ENCODE measurements at regions not wholly inside any gene's neighbourhood (a gene's known extent, or its start where the extent isn't known, plus 50 kb on each side); places are given as distances from the start of the nearest gene placed in this dataset.
A peak's percentile ranks its signal among the peaks of the same experiment; 100 is the strongest.

- Mint-ChIP-seq H3K27me3 (no peaks in the 10 kb centered on the region), H3K4me3 (no peak overlapping the region), H3K27ac (peak overlapping the region; percentile 87 to 92), H3K9me3 (no peaks in the 10 kb centered on the region), H3K4me1 (ENCODE audit: low read depth in 2 of 2) (peaks cover 16 to 21% of the 10 kb centered on the region in 2 donors), H3K36me3 (no peaks in the 10 kb centered on the region)
- DNase-seq (ENCODE audit: low spot score), result peak; percentile 69
- ATAC-seq, result peak; percentile 89 to 94
These were observed 50.6 kb upstream of the YWHAQ start for GRCh38 chr2:9681427-9681817.

DNA sequence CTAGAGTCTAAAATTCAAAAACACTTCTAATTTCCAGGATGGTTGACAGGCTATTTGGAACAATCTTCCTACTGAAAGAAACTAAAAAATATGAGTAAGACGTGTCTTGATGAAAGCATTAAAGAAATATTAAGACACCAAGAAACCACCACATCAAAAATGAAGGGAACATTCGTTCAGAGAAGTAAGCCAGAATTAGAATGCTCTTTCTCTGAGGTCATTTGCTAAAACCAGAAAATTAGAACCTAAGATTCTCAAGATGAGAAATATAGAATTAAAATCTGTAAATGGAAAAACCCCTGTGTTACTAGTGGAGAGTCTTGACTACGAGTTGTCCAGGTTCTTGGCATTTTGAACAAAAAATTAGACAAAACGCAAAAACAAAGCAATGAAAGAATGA lies 54.8 kb upstream of the YWHAQ start:
- H3K4me1 Mint-ChIP-seq (ENCODE audit: low read depth in 2 of 2), result peaks cover 14% of the 10 kb centered on the region in 2 donors
- no peak overlapping the region for H3K4me3 Mint-ChIP-seq
- no peak overlapping the region for H3K27ac Mint-ChIP-seq
- DNase-seq (ENCODE audit: low spot score) (no peak), ATAC-seq (no peak)
- no peaks in the 10 kb centered on the region for H3K9me3 Mint-ChIP-seq
- H3K27me3 Mint-ChIP-seq, result no peaks in the 10 kb centered on the region
- H3K36me3 Mint-ChIP-seq, result no peaks in the 10 kb centered on the region

GRCh38 chr2:9686061-9686460 lies 55.3 kb upstream of the YWHAQ start:
- H3K36me3 Mint-ChIP-seq, result no peaks in the 10 kb centered on the region
- no peak overlapping the region for H3K27ac Mint-ChIP-seq
- no peak for DNase-seq (ENCODE audit: low spot score)
- H3K4me1 Mint-ChIP-seq (ENCODE audit: low read depth in 2 of 2), result peaks cover 11 to 12% of the 10 kb centered on the region in 2 donors
- no peak for ATAC-seq
- H3K9me3 Mint-ChIP-seq, result no peaks in the 10 kb centered on the region
- no peak overlapping the region for H3K4me3 Mint-ChIP-seq
- no peaks in the 10 kb centered on the region for H3K27me3 Mint-ChIP-seq

DNA sequence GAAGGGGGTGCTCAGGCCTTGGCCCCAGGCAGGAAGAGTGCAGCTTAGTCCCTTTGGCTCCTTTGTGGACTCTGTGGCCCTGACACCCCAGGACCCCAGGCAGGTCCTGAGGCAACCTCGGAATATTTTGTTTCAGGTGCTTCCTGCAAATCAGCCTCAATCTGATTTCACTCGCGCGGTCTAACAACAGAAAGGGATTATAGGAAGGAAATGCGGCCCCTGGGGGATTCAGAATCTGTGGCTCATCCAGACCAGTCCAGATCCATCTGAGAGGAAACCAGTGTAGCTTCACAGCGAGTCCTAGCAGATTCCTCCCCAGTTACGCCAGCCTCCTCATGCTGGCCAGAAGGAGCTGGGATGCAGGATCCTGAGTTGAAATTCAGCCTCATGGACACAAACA lies 59.5 kb upstream of the YWHAQ start:
- no peaks in the 10 kb centered on the region for H3K9me3 Mint-ChIP-seq
- ATAC-seq (no peak), DNase-seq (ENCODE audit: low spot score) (no peak)
- H3K36me3 Mint-ChIP-seq, result no peaks in the 10 kb centered on the region
- H3K4me3 Mint-ChIP-seq, result no peak overlapping the region
- H3K4me1 Mint-ChIP-seq (ENCODE audit: low read depth in 2 of 2), result peaks cover 4 to 5% of the 10 kb centered on the region in 2 donors
- H3K27me3 Mint-ChIP-seq, result no peaks in the 10 kb centered on the region
- H3K27ac Mint-ChIP-seq, result peak overlapping the region in 1 of 2 donors; percentile 16

GRCh38 chr2:9690716-9691498 lies 60.1 kb upstream of the YWHAQ start:
- no peak for ATAC-seq
- no peak for DNase-seq (ENCODE audit: low spot score)
- Mint-ChIP-seq H3K27ac (no peak overlapping the region), H3K9me3 (no peaks in the 10 kb centered on the region), H3K27me3 (no peaks in the 10 kb centered on the region), H3K36me3 (no peaks in the 10 kb centered on the region), H3K4me3 (no peak overlapping the region), H3K4me1 (ENCODE audit: low read depth in 2 of 2) (peaks cover 4 to 5% of the 10 kb centered on the region in 2 donors)

DNA sequence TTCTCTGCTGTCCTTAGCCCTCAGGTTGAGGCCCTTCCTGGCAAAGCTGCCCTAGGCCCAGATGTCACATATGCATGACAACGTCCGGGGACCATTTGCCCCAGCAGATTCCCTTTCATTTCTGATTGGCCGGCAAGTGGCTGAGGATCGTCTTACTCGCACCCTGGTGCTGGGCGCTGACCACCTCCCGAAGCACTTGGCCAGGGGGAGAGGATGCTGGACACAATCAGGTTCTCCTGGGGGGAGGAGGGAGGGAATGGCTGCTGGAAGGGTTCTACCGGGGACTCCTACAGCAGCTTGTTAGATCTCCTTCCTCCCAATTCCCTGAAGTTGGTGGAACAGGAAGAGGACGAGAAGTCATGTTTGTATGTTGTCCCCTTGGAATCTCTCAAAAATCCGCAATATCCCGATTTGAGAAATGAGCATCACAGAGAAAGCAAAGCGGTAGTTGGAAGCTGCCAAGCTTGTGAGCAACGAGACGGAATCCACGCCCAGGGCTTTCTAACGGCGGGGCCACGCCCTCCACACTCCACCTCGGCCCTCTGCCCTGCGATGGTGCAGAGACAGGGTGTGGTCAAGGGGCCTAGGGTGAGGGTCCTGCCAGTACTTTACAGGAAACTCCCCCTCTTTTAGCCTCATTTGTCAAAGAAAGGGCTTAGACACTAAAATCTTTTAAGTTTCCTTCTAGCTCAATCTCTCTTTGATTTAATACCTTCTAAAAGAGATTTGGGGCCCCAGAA lies 61.8 kb upstream of the YWHAQ start:
- no peak overlapping the region for H3K27ac Mint-ChIP-seq
- H3K9me3 Mint-ChIP-seq, result no peaks in the 10 kb centered on the region
- H3K4me1 Mint-ChIP-seq (ENCODE audit: low read depth in 2 of 2), result peaks cover 7 to 9% of the 10 kb centered on the region in 2 donors
- DNase-seq (ENCODE audit: low spot score) (no peak), ATAC-seq (peak in 1 of 2 donors; percentile 45)
- H3K27me3 Mint-ChIP-seq, result no peaks in the 10 kb centered on the region
- H3K4me3 Mint-ChIP-seq, result no peak overlapping the region
- H3K36me3 Mint-ChIP-seq, result no peaks in the 10 kb centered on the region

DNA sequence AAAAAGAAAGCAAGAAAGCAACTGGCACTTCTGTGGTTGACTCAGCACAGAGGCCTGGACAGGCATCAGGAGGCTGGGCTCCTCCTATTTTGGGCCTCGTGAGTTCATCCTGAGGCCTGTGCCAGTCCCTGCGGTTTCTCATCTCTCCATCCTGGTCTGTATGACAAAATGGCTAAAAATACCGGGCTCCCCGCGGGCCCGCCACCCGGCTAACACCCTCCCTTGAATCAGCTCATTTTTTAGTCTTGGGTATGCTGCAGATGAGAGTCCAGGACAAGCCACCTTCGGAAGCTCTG lies 62.3 kb upstream of the YWHAQ start:
- Mint-ChIP-seq H3K9me3 (no peaks in the 10 kb centered on the region), H3K27me3 (no peaks in the 10 kb centered on the region), H3K4me3 (no peak overlapping the region), H3K4me1 (ENCODE audit: low read depth in 2 of 2) (peaks cover 12 to 14% of the 10 kb centered on the region in 2 donors), H3K27ac (no peak overlapping the region), H3K36me3 (no peaks in the 10 kb centered on the region)
- ATAC-seq (peak; percentile 67 to 73), DNase-seq (ENCODE audit: low spot score) (no peak)

GRCh38 chr2:9693646-9694045 lies 62.8 kb upstream of the YWHAQ start:
- H3K4me1 Mint-ChIP-seq (ENCODE audit: low read depth in 2 of 2), result peaks cover 15 to 17% of the 10 kb centered on the region in 2 donors
- no peak overlapping the region for H3K4me3 Mint-ChIP-seq
- H3K36me3 Mint-ChIP-seq, result no peaks in the 10 kb centered on the region
- H3K27ac Mint-ChIP-seq, result no peak overlapping the region
- DNase-seq (ENCODE audit: low spot score) (no peak), ATAC-seq (no peak)
- H3K9me3 Mint-ChIP-seq, result no peaks in the 10 kb centered on the region
- H3K27me3 Mint-ChIP-seq, result no peaks in the 10 kb centered on the region

GRCh38 chr2:9694661-9695234 lies 64.0 kb upstream of the YWHAQ start:
- DNase-seq (ENCODE audit: low spot score) (no peak), ATAC-seq (no peak)
- H3K36me3 Mint-ChIP-seq, result no peaks in the 10 kb centered on the region
- no peaks in the 10 kb centered on the region for H3K27me3 Mint-ChIP-seq
- no peak overlapping the region for H3K4me3 Mint-ChIP-seq
- peaks cover 20 to 21% of the 10 kb centered on the region in 2 donors for H3K4me1 Mint-ChIP-seq (ENCODE audit: low read depth in 2 of 2)
- no peaks in the 10 kb centered on the region for H3K9me3 Mint-ChIP-seq
- H3K27ac Mint-ChIP-seq, result no peak overlapping the region

- DNase-seq (ENCODE audit: low spot score) (no peak), ATAC-seq (no peak)
- Mint-ChIP-seq H3K27me3 (no peaks in the 10 kb centered on the region), H3K36me3 (no peaks in the 10 kb centered on the region), H3K9me3 (no peaks in the 10 kb centered on the region), H3K4me1 (ENCODE audit: low read depth in 2 of 2) (peaks cover 17 to 19% of the 10 kb centered on the region in 2 donors), H3K27ac (no peak overlapping the region), H3K4me3 (no peak overlapping the region)
These were observed 65.1 kb upstream of the YWHAQ start for GRCh38 chr2:9695941-9696340.

- ATAC-seq (no peak), DNase-seq (ENCODE audit: low spot score) (no peak)
- H3K4me3 Mint-ChIP-seq, result no peak overlapping the region
- H3K36me3 Mint-ChIP-seq, result no peaks in the 10 kb centered on the region
- H3K4me1 Mint-ChIP-seq (ENCODE audit: low read depth in 2 of 2), result peaks cover 19 to 23% of the 10 kb centered on the region in 2 donors
- no peak overlapping the region for H3K27ac Mint-ChIP-seq
- H3K9me3 Mint-ChIP-seq, result no peaks in the 10 kb centered on the region
- H3K27me3 Mint-ChIP-seq, result no peaks in the 10 kb centered on the region
These were observed 65.9 kb upstream of the YWHAQ start for GRCh38 chr2:9696731-9697130.

DNA sequence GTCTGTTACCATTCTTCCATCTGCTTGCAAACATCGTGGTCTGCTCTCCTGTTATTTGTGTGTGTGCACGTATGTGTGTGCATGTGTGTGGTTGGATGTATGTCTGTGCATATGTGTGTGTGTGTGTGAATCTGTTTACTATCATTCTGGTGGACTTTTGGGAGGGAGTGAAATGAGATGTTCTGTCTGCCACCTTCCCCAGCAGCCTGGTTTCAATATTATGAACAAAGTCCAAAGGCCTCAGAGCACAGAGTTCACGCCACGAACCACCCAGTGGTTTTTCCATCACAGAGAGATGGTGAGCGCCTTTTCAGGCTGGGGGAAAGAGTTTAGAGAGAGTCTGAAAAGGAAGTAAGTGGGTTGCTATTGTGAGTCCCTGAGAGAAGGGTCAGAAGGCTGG lies 67.1 kb upstream of the YWHAQ start:
- Mint-ChIP-seq H3K4me3 (peak overlapping the region; percentile 3), H3K36me3 (no peaks in the 10 kb centered on the region), H3K4me1 (ENCODE audit: low read depth in 2 of 2) (peaks cover 28 to 32% of the 10 kb centered on the region in 2 donors), H3K27ac (peak overlapping the region; percentile 0 to 54), H3K27me3 (no peaks in the 10 kb centered on the region), H3K9me3 (peaks cover 4% of the 10 kb centered on the region)
- ATAC-seq (peak; percentile 67 to 74), DNase-seq (ENCODE audit: low spot score) (peak; percentile 65)

DNA sequence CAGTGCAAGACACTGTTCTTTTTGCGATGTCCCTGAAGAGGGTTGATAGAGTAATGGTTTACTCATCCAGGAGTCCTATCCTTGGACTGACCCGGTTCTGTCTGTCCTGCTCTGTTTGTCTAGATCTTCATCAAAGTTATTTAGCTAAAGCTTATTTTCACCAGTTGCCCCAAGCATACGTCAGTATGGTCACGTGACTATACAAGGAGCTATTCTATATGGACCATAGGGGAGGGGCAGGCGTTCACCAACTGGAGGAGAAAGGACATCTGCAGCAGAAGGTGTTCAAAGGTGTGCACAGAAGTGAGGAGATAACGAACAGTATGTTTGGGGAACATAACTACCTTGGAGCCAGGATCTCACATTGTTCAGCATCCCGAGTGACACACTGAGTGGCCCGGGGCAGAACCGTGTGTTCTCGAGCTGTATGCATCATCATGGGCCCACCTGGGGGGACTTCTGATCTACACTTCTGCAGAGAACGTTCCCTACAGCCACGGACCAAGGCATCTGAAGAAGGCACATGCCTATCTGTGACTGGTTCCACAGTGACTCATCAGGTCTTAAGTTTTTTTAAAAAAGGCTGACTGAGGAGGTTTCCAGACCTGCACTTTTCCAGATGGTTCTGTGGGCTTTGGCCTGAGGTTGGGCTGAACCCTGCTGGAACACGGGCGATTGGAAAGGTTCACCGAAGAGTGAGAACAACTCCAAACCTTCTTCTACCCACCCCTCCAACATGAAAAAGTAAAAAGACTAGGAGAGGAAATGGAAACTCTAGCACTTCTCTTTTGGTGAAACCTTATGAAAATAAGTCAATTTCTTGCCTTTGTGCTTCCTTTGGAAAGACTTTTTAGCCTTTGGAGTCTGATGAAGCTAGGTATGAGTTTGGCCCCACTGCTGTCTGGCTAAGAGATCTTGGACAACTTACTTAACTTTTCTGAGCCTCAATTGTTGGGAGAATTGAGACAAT lies 68.6 kb upstream of the YWHAQ start:
- Mint-ChIP-seq H3K4me1 (ENCODE audit: low read depth in 2 of 2) (peaks cover 38 to 44% of the 10 kb centered on the region in 2 donors), H3K27me3 (no peaks in the 10 kb centered on the region)
- no peak for DNase-seq (ENCODE audit: low spot score)

More for the DNA sequence above, 68.6 kb upstream of the YWHAQ start:
- H3K27ac Mint-ChIP-seq, result no peak overlapping the region
- H3K36me3 Mint-ChIP-seq, result no peaks in the 10 kb centered on the region
- no peak for ATAC-seq
- H3K9me3 Mint-ChIP-seq, result peaks cover 4% of the 10 kb centered on the region
- H3K4me3 Mint-ChIP-seq, result no peak overlapping the region
